HG03342 (cell line): ENCODE measurements at regions not wholly inside any gene's neighbourhood (a gene's known extent, or its start where the extent isn't known, plus 50 kb on each side); places are given as distances from the start of the nearest gene placed in this dataset.

Experiments used
- ATAC-seq: cut with Tn5 transposase; IDR thresholded peaks from one replicate; pipeline ENCODE4 v1.9.1; 2021; ENCODE audit warnings: mild to moderate bottlenecking, moderate library complexity; ENCODE audit not compliant: unreplicated experiment

GRCh38 chr21:27104846-27105431 lies 138.1 kb upstream of the ADAMTS5 start:
- ATAC-seq = no peak

DNA sequence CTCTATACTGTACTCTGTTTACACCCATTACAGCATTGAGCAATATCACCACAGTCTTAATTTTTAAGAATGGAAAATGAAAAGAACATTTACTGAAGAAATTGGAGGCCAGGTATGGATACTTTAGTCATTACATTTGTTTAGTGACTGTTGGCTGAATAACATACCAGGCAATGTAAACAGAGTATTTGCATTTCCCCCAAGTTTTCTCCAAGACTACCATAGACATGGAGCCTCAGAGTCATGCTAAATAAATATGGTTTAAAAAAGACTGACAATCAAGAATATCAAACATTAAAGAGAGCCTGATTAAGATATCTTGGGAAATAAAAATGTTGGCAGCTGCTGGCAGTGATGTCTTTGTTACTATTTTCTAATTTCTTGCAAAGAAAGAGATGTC lies 136.9 kb upstream of the ADAMTS5 start:
- ATAC-seq = no peak

GRCh38 chr21:27101523-27101922 lies 134.6 kb upstream of the ADAMTS5 start:
- no peak for ATAC-seq

GRCh38 chr21:27094184-27094948 lies 127.5 kb upstream of the ADAMTS5 start:
- no peak for ATAC-seq

- ATAC-seq = no peak
These were observed 119.7 kb upstream of the ADAMTS5 start for GRCh38 chr21:27086630-27087029.

- no peak for ATAC-seq
These were observed 119.3 kb upstream of the ADAMTS5 start for GRCh38 chr21:27086186-27086585.

DNA sequence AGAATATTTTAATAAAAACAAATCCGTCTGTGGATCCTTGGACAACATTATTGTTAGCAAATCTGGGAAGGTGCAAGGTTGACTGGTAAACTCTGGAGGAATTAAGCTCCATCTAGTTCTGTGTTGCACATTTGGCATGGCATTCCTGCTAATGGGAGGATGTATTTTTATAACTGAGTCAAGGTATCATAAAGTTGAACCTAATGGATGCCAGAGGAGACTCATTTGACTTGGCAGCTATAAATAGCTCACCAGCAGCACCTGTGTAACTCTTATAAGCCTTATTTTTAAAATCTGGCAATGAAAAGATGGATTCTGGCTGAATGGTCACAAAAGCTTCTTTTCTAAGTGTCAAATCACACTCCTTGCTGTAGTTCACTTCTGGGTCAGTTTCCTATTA lies 118.5 kb upstream of the ADAMTS5 start:
- ATAC-seq = no peak

DNA sequence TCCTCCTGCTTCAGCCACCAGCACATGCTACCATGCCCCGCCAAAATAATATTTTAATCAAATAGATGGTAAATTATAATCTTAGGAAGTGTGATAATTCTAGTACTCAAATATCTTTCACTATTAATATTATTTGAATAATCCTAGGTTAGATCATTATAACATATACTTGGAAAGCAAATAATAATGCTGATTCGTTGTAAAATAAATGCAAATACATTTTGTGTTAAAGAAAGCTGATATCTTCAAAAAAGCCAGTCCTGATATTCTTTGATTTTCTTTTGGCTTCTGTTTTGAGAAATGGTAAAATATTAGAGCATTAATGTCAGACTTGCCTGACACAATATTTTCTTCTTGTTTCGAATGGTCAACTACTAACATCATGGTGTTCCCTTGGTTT lies 116.3 kb upstream of the ADAMTS5 start:
- ATAC-seq = no peak

- ATAC-seq = no peak
These were observed 115.6 kb upstream of the ADAMTS5 start for GRCh38 chr21:27082431-27083010.

DNA sequence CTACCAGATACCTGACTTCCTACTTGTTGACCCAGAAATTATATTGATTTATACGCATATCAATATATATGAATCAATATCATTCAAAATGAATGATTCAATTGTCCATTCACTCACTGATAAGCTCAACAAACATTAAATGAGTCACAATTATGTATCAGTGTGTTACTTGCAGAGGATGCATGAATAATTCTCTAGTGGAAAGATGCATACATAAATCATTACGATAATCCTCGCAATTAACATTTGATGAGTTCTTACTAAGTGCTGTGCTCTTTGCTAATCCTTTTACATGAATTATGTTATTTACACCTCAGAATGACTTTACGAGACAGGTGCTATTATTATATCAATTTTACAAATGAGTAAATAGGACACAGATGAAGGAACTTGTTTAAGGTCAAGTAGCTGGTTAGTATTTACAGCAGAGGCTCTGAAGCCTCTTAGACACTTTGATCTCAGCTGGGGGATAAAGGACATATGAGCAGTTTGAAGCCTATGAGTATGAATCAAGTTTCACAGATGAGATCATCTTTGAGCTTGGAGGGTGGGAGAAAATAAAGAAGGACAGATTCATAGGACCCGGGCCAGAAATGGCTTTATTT lies 112.8 kb upstream of the ADAMTS5 start:
- ATAC-seq = no peak

- ATAC-seq = no peak
These were observed 112.0 kb upstream of the ADAMTS5 start for GRCh38 chr21:27078915-27079314.

GRCh38 chr21:27077501-27077900 lies 110.6 kb upstream of the ADAMTS5 start:
- no peak for ATAC-seq

DNA sequence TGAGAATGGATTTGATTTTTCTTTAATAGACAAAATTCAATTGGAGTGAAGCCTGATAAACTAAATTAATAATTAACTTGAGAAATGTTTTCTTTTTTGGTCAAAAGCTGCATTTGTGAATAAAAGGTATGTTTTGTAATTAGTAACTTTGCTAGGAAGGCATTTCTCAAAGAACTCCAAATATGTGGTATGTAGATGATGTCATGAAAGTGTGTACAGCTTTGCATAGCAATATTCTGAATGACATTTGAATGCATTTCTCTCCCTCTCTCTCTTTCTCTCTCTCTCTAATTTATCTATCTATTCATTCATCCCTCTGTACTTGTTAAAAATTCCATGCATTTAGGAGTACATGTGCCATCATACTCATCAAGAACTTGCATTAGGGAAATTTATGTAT lies 109.1 kb upstream of the ADAMTS5 start:
- ATAC-seq = no peak

- no peak for ATAC-seq
These were observed 104.2 kb upstream of the ADAMTS5 start for GRCh38 chr21:27070861-27071670.

DNA sequence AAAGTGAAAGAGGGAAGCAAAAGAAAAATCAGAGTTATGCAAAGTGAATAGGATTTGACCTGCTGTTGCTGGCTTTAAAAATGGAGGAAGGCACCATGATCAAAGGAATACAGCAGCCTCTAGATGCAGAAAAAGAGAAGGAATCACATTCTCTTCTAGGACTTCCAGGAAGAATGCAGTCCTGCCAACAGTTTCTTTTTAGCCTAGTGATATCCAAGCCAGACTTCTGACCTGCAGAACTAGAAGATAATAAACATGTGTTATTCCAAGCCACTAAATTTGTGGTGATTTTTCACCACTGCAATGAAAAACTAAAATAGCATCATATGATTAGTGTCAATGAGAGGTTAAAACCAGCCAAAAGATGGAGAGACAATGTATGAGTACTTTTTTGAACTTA lies 101.9 kb upstream of the ADAMTS5 start:
- ATAC-seq = no peak

GRCh38 chr21:27067226-27067625 lies 100.3 kb upstream of the ADAMTS5 start:
- ATAC-seq = no peak

GRCh38 chr21:27062443-27062842 lies 95.6 kb upstream of the ADAMTS5 start:
- no peak for ATAC-seq

GRCh38 chr21:27061770-27062169 lies 94.9 kb upstream of the ADAMTS5 start:
- no peak for ATAC-seq

- ATAC-seq = no peak
These were observed 93.3 kb upstream of the ADAMTS5 start for GRCh38 chr21:27060190-27060589.

DNA sequence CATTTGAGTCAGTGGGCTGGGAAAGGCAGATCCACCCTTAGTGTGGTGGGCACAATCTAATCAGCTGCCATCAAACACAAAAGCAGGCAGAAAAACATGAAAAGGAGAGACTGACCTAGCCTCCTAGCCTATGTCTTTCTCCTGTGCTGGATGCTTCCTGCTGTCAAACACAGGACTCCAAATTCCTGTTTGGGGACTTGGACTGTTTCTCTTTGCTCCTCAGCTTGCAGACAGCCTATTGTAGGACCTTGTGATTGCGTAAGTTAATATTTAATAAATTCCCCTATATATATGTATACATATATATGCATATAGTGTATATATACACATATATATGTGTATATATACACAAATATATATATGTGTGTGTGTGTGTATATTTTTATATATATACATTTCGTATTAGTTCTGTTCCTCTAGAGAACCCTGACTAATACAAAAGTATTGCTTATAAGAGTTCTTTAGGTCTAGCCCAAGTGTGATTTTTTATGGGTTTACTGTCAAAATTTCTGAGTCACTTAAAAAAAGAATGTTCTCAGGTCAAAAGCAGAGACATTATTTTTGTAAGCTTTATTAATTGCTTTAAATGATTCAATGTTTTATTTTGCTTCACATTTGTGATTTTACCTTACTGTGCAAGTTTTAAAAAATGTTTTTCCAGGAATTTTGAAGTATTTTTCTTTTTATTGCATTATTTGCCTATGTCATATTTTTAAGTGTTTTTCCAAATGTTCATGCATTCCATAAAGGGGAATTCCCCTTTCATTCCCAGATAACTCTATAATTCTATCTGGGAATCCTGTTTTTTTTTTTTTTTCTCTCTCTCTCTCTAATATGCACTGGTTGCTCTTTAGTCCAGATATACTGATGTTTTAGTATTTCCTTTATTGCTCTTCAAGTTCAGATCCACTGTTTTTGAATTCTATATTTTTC lies 92.1 kb upstream of the ADAMTS5 start:
- no peak for ATAC-seq
